Cerebellar nuclear complex (tissue), 1 donor: ENCODE measurements at regions not wholly inside any gene's neighbourhood (a gene's known extent, or its start where the extent isn't known, plus 50 kb on each side); places are given as distances from the start of the nearest gene placed in this dataset.

ENCODE experiments used
- DNase-seq, 2 experiments: peaks; one replicate each; lab custom pipeline; 2025; lab: John Stamatoyannopoulos, UW

DNA sequence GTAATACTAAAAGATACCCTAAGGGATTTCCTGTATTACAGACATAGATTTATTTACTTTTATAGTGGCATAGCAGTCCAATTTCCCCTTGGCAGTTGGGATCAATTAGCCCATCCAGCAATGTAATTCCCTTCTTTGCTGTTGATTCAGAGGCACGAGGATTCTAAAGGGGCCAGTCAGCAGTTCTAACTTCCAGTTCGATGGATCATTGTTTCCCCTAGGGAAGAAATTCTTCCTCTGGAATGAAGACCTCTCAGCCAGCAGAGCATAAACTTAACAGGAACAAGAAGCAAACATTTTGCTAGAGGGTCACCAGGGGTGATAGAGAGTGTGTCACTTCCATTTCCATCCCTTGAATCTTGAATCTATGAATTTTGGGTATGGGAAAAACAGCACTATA is 395.7 kb upstream of the NOVA1 start:
- DNase-seq, result no peak

GRCh38 chr14:26995301-26995700 is 397.5 kb upstream of the NOVA1 start:
- DNase-seq, result no peak

DNA sequence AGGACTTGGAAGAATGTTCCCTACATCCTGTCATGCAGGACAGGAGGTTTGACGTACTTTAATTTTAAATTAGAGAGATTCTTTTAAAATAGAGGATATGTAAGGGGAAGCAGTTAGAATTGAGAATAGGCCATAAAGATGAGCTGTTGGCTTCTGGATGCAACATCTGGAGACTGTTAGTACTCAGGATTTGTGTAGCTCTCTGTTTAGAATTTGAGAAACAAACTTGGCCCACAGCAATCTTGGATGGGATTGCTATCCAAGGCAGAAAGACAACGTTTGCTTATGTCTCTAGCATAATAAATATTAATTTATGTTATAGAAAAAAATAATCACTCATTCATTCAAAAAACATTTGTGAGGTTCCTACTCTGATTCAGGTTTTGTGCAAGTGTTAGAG is 398.4 kb upstream of the NOVA1 start:
- no peak for DNase-seq

- no peak for DNase-seq
These were observed 404.3 kb upstream of the NOVA1 start for GRCh38 chr14:27002179-27002578.

- DNase-seq, result no peak
These were observed 408.7 kb upstream of the NOVA1 start for GRCh38 chr14:27006570-27006969.

GRCh38 chr14:27008187-27008586 is 410.4 kb upstream of the NOVA1 start:
- DNase-seq, result no peak

DNA sequence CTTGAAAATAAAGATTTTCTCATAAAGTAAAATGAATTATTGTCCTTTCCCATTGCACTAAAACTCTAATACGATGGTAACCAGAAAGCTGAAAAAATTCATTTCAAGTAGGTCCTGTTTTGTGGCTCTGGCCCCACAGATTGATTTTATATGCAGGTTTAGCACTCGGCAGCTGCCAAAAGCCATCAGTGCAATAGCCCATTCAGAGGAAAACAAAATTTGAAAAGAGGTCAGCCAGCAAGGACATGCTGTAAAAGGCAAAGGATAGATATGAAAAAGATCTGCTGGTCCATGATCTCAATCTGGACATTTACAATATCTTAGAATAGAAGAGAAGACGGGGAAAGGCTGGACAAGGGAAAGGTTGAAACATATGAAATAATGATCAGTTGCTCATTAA is 414.8 kb upstream of the NOVA1 start:
- no peak for DNase-seq

DNA sequence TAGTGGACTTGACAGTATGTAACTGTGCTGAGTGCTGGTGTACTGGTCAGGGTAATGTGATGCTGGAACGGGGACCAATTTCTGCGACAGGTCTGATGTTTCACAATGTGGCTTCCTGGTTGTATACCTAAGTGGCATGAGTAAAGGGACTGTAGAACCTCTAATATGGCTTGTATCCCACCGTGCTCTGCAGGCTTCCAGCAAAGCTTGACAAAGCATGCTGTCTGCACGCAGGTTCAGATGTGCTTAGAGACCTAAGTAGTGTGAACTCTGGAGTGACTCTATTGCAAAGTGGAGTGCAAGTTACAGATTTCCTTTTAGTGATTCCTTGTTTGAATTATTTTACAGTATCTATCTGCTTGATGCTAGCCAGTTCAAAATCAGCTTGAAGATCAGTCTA is 415.8 kb upstream of the NOVA1 start:
- no peak for DNase-seq

DNA sequence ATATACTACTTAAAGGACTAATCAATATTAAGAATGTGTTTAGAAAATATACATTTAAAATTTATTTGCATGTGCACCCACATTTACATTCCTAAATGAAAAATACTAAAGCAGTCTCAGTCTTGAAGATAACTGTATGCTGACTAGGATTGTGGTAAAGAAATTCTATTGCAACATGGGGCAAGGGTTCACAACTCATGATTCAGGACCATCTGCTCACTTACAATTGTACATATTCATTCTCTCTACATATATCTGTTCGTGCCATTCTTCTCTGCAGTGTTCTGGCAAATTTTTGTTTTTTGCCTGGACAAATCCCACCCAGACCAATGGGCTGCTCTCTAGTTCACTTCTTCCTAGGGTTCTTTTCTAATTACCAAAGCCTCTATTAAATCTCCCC is 417.2 kb upstream of the NOVA1 start:
- DNase-seq, result no peak

GRCh38 chr14:27025648-27026047 is 427.8 kb upstream of the NOVA1 start:
- no peak for DNase-seq

GRCh38 chr14:27026097-27026496 is 428.3 kb upstream of the NOVA1 start:
- DNase-seq, result no peak

DNA sequence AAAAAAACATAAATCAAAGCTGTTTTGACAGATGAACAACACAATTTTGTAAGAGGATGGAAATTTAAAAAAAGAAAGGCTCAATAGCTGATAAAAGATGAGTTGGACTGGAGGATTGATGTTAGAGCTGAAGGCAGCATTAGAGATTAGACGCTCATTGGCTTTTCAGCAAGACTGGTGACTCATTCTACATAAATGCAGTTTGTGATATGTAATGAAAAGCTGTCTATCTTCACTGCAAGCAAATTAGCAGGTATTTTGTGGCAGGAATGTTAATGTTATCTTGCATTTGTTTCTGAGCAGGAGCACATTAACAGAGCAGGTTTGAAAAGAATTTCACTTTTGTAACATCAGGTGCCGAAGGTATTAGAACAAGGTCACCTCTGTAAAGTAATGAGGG is 442.7 kb upstream of the NOVA1 start:
- DNase-seq, result no peak

GRCh38 chr14:27049701-27050100 is 451.9 kb upstream of the NOVA1 start:
- DNase-seq, result no peak

- no peak for DNase-seq
These were observed 452.4 kb upstream of the NOVA1 start for GRCh38 chr14:27050208-27050607.

GRCh38 chr14:27056586-27056985 is 458.8 kb upstream of the NOVA1 start:
- no peak for DNase-seq

- no peak for DNase-seq
These were observed 463.5 kb upstream of the NOVA1 start for GRCh38 chr14:27061299-27061698.

- no peak for DNase-seq
These were observed 466.1 kb upstream of the NOVA1 start for GRCh38 chr14:27063959-27064358.

GRCh38 chr14:27065886-27066285 is 468.1 kb upstream of the NOVA1 start:
- DNase-seq, result no peak

DNA sequence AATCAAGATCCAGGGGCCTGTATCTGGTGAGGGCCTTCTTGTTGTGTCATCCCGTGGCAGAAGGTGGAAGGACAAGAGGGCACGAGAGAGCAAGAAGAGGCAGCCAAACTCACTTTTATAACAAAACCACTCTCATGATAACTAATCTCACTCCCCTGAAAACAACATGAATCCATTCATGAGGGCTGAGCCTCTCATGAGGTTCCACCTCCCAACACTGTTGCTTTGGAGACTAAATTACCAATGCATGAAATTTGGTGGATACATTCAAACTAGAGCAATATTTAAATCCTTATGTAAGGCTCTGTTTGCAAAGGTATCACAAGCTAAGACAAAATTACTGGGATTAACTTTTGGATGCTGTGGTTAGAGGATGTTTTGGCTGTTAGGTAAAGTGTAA is 470.1 kb upstream of the NOVA1 start:
- no peak for DNase-seq

DNA sequence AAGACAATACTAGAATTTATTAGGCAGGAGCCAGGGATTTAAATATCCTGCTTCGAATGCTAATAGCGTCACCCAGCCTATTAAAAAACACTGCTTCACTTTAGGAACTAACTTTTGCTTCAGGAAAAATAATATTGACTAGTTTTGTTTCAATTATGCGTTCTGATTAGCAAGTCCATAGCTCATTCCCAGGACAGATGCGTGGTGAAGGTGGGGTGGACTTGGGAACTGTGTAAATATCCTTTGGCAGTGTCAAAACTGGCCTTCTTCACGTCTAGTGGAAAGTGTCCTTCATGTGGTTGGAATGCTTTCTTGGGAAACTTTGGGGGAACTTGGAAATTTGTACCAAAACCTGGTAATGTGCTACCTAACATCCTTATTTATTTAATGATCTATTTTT is 474.8 kb upstream of the NOVA1 start:
- no peak for DNase-seq

GRCh38 chr14:27075503-27075902 is 477.7 kb upstream of the NOVA1 start:
- no peak for DNase-seq

DNA sequence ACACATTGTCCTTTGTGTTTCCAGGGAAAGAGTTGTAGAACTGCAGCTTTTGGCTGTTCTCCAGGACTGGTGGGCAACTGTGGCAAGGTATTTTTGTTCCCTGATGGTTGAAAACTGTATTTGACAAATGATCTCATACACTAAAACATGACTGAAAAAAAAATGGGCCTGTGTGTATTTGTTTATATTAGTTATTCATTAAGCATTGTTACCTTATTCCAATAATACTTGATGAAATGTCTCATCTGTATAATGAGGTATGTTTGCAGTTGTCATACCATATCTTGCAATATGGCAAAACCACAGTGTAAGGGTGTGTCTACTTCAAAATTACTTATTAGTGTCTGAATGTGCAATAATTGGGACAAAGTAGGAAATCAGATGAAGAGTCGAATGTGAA is 479.4 kb upstream of the NOVA1 start:
- DNase-seq, result no peak

DNA sequence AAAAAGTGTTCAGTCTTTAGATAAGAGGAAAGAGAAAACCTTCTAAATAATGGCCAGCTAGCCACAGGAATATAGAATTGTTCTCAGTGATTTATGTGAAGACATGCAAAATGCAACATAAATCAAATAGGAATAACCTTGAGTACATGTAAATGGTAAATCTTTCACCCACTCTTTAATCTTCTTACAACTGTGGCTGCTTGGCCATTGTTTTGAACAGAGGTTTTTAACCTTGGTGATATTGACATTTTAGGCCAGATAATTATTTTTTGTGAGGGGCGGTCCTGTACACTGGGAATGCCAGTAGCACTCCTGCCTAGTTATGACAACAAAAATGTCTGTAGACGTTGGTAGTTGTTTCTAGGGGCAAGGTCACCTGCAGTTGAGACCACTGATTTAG is 479.9 kb upstream of the NOVA1 start:
- no peak for DNase-seq

DNA sequence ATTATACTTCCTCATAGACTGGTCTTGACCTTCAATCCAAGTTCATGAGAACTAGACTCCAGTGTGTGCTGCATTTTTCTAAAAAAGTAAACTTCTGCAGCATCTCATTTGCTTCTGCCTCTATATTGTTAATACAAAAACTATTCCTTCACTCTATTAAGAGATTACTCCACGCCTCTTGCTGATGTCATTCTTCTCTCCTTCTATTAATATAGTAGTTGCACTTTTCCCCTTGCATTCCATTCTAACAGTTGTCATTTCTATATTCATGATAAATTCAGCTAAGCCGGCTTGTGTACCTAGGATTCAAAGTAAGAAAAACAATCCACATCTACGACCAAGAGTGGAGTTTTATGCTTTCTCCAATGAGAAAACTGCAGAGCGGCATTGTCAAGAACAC is 480.4 kb upstream of the NOVA1 start:
- DNase-seq, result no peak

- DNase-seq, result no peak
These were observed 481.9 kb upstream of the NOVA1 start for GRCh38 chr14:27079716-27080115.
